ENCODE measurements at regions not wholly inside any gene's neighbourhood (a gene's known extent, or its start where the extent isn't known, plus 50 kb on each side); places are given as distances from the start of the nearest gene placed in this dataset.

DNA sequence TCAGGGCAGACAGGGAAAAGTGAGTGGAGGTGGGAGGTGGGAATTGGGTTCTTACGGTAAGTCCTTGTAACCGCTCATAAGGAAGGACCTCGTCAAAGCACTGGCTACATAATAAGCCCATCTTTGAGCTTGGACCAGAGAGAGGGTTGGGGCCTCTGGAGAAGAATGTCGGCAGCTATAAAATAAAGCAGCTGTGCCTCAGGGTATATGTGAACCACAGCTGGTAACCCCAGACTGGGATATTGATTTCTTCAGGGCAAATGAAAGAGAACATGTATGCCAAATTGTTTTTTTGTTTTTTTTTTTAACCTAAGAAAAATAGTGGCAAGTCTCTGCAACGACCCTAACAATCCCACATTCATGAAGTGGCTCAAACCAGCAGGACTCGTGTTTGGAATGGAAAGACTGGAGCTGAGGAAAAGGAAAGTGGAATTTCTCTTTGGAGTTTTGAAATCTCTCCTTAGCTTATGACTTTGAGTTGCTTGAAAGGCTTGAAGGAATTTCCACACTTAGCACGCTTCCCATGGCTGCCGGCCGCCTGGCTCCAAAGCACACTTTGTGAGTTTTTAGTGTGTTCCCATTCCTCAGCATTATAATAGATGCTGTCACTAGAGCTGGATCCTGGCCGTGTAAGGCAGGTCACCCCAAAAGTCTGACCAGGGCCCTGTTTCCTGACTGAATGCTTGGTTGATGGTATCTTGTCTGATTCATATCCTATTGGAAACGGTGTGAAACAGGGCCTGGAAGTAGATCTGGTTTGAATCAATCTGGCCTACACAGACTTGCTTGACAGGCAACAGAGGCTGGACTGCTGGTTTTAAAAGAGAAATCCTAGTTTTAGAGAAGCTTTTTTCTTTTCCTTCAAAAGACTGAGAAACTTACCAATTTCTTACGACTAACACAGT is 244.7 kb downstream of the MSRB3 start:
- DNase-seq (ENCODE audit: low spot score), result no peak
- TF ChIP-seq FOXP1 (CRISPR knock-in tag; IDR thresholded peaks at IDR 0.05; ENCODE audit: borderline replicate concordance), result no peak
- no peak for TF ChIP-seq CBFB (CRISPR knock-in tag; IDR thresholded peaks at IDR 0.05; ENCODE audit: low read depth)
- no peak for TF ChIP-seq NFATC4 (CRISPR knock-in tag; IDR thresholded peaks at IDR 0.05)
- TF ChIP-seq, protein P1, sequence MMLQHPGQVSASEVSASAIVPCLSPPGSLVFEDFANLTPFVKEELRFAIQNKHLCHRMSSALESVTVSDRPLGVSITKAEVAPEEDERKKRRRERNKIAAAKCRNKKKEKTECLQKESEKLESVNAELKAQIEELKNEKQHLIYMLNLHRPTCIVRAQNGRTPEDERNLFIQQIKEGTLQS (CRISPR knock-in tag; conservative IDR thresholded peaks at IDR 0.05), result no peak
- no peak for TF ChIP-seq NR3C1 (CRISPR knock-in tag; conservative IDR thresholded peaks at IDR 0.05; ENCODE audit: low read depth)
- TF ChIP-seq, protein P2, sequence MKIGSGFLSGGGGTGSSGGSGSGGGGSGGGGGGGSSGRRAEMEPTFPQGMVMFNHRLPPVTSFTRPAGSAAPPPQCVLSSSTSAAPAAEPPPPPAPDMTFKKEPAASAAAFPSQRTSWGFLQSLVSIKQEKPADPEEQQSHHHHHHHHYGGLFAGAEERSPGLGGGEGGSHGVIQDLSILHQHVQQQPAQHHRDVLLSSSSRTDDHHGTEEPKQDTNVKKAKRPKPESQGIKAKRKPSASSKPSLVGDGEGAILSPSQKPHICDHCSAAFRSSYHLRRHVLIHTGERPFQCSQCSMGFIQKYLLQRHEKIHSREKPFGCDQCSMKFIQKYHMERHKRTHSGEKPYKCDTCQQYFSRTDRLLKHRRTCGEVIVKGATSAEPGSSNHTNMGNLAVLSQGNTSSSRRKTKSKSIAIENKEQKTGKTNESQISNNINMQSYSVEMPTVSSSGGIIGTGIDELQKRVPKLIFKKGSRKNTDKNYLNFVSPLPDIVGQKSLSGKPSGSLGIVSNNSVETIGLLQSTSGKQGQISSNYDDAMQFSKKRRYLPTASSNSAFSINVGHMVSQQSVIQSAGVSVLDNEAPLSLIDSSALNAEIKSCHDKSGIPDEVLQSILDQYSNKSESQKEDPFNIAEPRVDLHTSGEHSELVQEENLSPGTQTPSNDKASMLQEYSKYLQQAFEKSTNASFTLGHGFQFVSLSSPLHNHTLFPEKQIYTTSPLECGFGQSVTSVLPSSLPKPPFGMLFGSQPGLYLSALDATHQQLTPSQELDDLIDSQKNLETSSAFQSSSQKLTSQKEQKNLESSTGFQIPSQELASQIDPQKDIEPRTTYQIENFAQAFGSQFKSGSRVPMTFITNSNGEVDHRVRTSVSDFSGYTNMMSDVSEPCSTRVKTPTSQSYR (CRISPR knock-in tag; IDR thresholded peaks at IDR 0.05), result no peak
- TF ChIP-seq, protein P3, sequence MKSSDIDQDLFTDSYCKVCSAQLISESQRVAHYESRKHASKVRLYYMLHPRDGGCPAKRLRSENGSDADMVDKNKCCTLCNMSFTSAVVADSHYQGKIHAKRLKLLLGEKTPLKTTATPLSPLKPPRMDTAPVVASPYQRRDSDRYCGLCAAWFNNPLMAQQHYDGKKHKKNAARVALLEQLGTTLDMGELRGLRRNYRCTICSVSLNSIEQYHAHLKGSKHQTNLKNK (CRISPR knock-in tag; IDR thresholded peaks at IDR 0.05), result no peak
- TF ChIP-seq NR2C2 (CRISPR knock-in tag; IDR thresholded peaks at IDR 0.05), result no peak
- ChIA-PET CTCF (interaction anchor here (1.6 kb wide), 1 partner anchor 33 kb away, joined by 5 read pairs; no protein-coding TSS in a partner anchor), POLR2A (no interaction called here)
- Mint-ChIP-seq H3K27ac (no peak overlapping the region), H3K9me3 (peaks cover 13% of the 10 kb centered on the region; the same call in 1 of the 2 replicates), H3K4me3 (no peak overlapping the region), H3K27me3 (ENCODE audit: low read depth) (no peaks in the 10 kb centered on the region; the same call in 1 of the 2 replicates), H3K36me3 (no peaks in the 10 kb centered on the region), H3K4me1 (peaks cover 20% of the 10 kb centered on the region)
- no peak for ATAC-seq

DNA sequence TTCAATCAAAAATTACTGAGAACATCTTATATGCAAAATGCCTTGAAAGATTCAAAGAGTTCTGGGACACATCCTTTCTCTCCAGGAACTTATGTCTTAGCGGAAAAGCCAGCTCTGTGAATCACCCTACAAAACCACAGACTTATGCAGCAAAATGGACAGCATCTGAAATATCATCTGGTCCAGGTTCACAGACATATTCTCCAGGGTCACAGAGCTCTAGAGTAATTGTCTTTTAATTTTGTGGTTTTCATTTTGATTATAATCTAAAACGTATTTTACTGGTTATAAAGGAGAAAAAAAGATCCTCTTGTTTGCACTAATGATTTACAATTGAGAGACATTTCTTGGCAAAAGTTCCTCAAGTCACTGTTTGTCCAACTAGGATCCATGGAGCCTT is 246.2 kb downstream of the MSRB3 start:
- DNase-seq (ENCODE audit: low spot score) (no peak), ATAC-seq (no peak)
- Mint-ChIP-seq H3K4me3 (no peak overlapping the region), H3K36me3 (no peaks in the 10 kb centered on the region), H3K4me1 (peaks cover 12% of the 10 kb centered on the region), H3K27ac (no peak overlapping the region), H3K27me3 (ENCODE audit: low read depth) (no peaks in the 10 kb centered on the region; the same call in 1 of the 2 replicates), H3K9me3 (peaks cover 13% of the 10 kb centered on the region; the same call in 1 of the 2 replicates)
- ChIA-PET POLR2A (no interaction called here), CTCF (no interaction called here)
- TF ChIP-seq, protein P4, sequence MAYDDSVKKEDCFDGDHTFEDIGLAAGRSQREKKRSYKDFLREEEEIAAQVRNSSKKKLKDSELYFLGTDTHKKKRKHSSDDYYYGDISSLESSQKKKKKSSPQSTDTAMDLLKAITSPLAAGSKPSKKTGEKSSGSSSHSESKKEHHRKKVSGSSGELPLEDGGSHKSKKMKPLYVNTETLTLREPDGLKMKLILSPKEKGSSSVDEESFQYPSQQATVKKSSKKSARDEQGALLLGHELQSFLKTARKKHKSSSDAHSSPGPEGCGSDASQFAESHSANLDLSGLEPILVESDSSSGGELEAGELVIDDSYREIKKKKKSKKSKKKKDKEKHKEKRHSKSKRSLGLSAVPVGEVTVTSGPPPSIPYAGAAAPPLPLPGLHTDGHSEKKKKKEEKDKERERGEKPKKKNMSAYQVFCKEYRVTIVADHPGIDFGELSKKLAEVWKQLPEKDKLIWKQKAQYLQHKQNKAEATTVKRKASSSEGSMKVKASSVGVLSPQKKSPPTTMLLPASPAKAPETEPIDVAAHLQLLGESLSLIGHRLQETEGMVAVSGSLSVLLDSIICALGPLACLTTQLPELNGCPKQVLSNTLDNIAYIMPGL (CRISPR knock-in tag; IDR thresholded peaks at IDR 0.05), result no peak
- TF ChIP-seq ZNF671 (CRISPR knock-in tag; IDR thresholded peaks at IDR 0.05) (no peak), GABPB1 (CRISPR knock-in tag; IDR thresholded peaks at IDR 0.05) (no peak), MYBL2 (CRISPR knock-in tag; IDR thresholded peaks at IDR 0.05) (no peak), ZNF423 (CRISPR knock-in tag; IDR thresholded peaks at IDR 0.05) (no peak), NR3C1 (CRISPR knock-in tag; conservative IDR thresholded peaks at IDR 0.05; ENCODE audit: low read depth) (no peak), NR1H2 (CRISPR knock-in tag; IDR thresholded peaks at IDR 0.05) (no peak), ZNF138 (CRISPR knock-in tag; conservative IDR thresholded peaks at IDR 0.05) (no peak), CREB1 (CRISPR knock-in tag; IDR thresholded peaks at IDR 0.05) (no peak)
- TF ChIP-seq, protein P5, sequence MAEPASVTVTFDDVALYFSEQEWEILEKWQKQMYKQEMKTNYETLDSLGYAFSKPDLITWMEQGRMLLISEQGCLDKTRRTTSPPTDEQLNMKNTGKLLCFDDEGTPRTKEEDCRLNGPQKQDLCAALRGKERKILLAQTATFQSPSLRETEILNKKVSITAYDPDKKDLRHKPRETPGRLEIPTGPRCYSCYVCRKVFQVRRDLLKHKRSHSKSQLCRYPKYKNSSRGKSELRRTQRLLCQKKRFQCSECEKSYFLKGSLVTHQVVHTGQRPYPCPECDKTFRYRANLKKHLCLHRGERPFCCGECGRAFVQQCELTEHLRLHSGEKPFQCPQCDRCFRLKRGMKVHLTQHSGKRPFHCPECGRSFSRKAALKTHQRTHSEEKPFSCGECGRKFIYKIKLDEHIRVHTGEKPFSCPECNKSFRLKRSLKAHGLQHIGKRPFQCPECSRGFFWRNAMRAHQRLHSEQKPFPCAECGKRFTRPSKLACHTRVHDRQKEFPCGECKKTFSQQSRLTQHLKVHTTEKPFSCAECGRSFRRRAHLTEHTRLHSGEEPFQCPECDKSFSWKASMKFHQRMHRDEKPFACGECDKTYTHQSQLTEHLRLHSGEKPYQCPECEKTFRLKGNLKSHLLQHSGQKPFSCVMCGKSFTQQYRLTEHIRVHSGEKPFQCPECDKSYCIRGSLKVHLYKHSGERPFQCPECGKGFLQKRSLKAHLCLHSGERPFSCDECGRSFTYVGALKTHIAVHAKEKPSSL (CRISPR knock-in tag; conservative IDR thresholded peaks at IDR 0.05), result no peak
- TF ChIP-seq, protein P6, sequence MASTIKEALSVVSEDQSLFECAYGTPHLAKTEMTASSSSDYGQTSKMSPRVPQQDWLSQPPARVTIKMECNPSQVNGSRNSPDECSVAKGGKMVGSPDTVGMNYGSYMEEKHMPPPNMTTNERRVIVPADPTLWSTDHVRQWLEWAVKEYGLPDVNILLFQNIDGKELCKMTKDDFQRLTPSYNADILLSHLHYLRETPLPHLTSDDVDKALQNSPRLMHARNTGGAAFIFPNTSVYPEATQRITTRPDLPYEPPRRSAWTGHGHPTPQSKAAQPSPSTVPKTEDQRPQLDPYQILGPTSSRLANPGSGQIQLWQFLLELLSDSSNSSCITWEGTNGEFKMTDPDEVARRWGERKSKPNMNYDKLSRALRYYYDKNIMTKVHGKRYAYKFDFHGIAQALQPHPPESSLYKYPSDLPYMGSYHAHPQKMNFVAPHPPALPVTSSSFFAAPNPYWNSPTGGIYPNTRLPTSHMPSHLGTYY (CRISPR knock-in tag; IDR thresholded peaks at IDR 0.05), result no peak
- TF ChIP-seq, protein P7, sequence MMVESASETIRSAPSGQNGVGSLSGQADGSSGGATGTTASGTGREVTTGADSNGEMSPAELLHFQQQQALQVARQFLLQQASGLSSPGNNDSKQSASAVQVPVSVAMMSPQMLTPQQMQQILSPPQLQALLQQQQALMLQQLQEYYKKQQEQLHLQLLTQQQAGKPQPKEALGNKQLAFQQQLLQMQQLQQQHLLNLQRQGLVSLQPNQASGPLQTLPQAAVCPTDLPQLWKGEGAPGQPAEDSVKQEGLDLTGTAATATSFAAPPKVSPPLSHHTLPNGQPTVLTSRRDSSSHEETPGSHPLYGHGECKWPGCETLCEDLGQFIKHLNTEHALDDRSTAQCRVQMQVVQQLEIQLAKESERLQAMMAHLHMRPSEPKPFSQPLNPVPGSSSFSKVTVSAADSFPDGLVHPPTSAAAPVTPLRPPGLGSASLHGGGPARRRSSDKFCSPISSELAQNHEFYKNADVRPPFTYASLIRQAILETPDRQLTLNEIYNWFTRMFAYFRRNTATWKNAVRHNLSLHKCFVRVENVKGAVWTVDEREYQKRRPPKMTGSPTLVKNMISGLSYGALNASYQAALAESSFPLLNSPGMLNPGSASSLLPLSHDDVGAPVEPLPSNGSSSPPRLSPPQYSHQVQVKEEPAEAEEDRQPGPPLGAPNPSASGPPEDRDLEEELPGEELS (CRISPR knock-in tag; IDR thresholded peaks at IDR 0.05), result no peak
- TF ChIP-seq, protein P8, sequence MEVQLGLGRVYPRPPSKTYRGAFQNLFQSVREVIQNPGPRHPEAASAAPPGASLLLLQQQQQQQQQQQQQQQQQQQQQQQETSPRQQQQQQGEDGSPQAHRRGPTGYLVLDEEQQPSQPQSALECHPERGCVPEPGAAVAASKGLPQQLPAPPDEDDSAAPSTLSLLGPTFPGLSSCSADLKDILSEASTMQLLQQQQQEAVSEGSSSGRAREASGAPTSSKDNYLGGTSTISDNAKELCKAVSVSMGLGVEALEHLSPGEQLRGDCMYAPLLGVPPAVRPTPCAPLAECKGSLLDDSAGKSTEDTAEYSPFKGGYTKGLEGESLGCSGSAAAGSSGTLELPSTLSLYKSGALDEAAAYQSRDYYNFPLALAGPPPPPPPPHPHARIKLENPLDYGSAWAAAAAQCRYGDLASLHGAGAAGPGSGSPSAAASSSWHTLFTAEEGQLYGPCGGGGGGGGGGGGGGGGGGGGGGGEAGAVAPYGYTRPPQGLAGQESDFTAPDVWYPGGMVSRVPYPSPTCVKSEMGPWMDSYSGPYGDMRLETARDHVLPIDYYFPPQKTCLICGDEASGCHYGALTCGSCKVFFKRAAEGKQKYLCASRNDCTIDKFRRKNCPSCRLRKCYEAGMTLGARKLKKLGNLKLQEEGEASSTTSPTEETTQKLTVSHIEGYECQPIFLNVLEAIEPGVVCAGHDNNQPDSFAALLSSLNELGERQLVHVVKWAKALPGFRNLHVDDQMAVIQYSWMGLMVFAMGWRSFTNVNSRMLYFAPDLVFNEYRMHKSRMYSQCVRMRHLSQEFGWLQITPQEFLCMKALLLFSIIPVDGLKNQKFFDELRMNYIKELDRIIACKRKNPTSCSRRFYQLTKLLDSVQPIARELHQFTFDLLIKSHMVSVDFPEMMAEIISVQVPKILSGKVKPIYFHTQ (CRISPR knock-in tag; IDR thresholded peaks at IDR 0.05), result no peak
